ENCODE measurements at regions not wholly inside any gene's neighbourhood (a gene's known extent, or its start where the extent isn't known, plus 50 kb on each side); places are given as distances from the start of the nearest gene placed in this dataset.
"Not testable (repeated sequence)": the region's sequence is repeated elsewhere in the genome, so short reads cannot be mapped to it uniquely, and the experiment has no call there.

GRCh38 chr9:115757461-115757860 is 396.1 kb upstream of the PAPPA start:
- peak; percentile 85 for FAIRE-seq

- FAIRE-seq: no peak
These were observed 395.1 kb upstream of the PAPPA start for GRCh38 chr9:115758441-115758840.

- no peak for FAIRE-seq
These were observed 394.2 kb upstream of the PAPPA start for GRCh38 chr9:115759426-115759825.

- no peak for FAIRE-seq
These were observed 388.9 kb upstream of the PAPPA start for GRCh38 chr9:115764645-115765044.

GRCh38 chr9:115765060-115765459 is 388.5 kb upstream of the PAPPA start:
- no peak for FAIRE-seq

GRCh38 chr9:115766370-115766955 is 387.1 kb upstream of the PAPPA start:
- no peak for FAIRE-seq

- FAIRE-seq: no peak
These were observed 383.1 kb upstream of the PAPPA start for GRCh38 chr9:115770521-115770920.

- no peak for FAIRE-seq
These were observed 377.9 kb upstream of the PAPPA start for GRCh38 chr9:115775659-115776058.

GRCh38 chr9:115777610-115778009 is 376.0 kb upstream of the PAPPA start:
- no peak for FAIRE-seq

GRCh38 chr9:115781070-115781736 is 372.4 kb upstream of the PAPPA start:
- no peak for FAIRE-seq

- FAIRE-seq: no peak
These were observed 367.3 kb upstream of the PAPPA start for GRCh38 chr9:115786321-115786720.

- no peak for FAIRE-seq
These were observed 363.1 kb upstream of the PAPPA start for GRCh38 chr9:115790520-115790919.

GRCh38 chr9:115794921-115795475 is 358.6 kb upstream of the PAPPA start:
- no peak for FAIRE-seq

GRCh38 chr9:115799734-115800133 is 353.9 kb upstream of the PAPPA start:
- no peak for FAIRE-seq

GRCh38 chr9:115804206-115804605 is 349.4 kb upstream of the PAPPA start:
- FAIRE-seq: no peak

GRCh38 chr9:115808108-115808507 is 345.5 kb upstream of the PAPPA start:
- no peak for FAIRE-seq

GRCh38 chr9:115808695-115809094 is 344.9 kb upstream of the PAPPA start:
- no peak for FAIRE-seq

GRCh38 chr9:115810166-115810565 is 343.4 kb upstream of the PAPPA start:
- no peak for FAIRE-seq

- no peak for FAIRE-seq
These were observed 339.5 kb upstream of the PAPPA start for GRCh38 chr9:115814081-115814480.

- FAIRE-seq: no peak
These were observed 337.8 kb upstream of the PAPPA start for GRCh38 chr9:115815786-115816185.

- not testable (repeated sequence) for FAIRE-seq
These were observed 334.9 kb upstream of the PAPPA start for GRCh38 chr9:115818651-115819050.

GRCh38 chr9:115832031-115832430 is 321.6 kb upstream of the PAPPA start:
- no peak for FAIRE-seq

- no peak for FAIRE-seq
These were observed 316.0 kb upstream of the PAPPA start for GRCh38 chr9:115837618-115838017.

- no peak for FAIRE-seq
These were observed 315.2 kb upstream of the PAPPA start for GRCh38 chr9:115838417-115838816.

GRCh38 chr9:115844433-115844832 is 309.2 kb upstream of the PAPPA start:
- FAIRE-seq: not testable (repeated sequence)

Measured in islet of Langerhans (tissue), 1 donor.